Heart left ventricle (tissue), 16 donors: ENCODE measurements at regions not wholly inside any gene's neighbourhood (a gene's known extent, or its start where the extent isn't known, plus 50 kb on each side); places are given as distances from the start of the nearest gene placed in this dataset.

Experiments used
- ATAC-seq, 4 donors: fragments of 200-7000 bp; cut with Tn5 transposase; one replicate each; pipeline ENCODE4 v1.9.1; 2020 to 2022; ENCODE audit warnings: moderate library complexity in 4 of 4, mild to moderate bottlenecking in 3 of 4, moderate number of reproducible peaks in 1 of 4
- DNase-seq, 5 donors: peaks; one replicate each; pipeline ENCODE4 v3.0.0-alpha.2; 2020
- H3K27ac ChIP-seq, 12 donors: fragments of 200-600 bp; sonication (generic) in 4 of 12; one replicate each; pipeline versions ENCODE4 v1.5.0 to v1.8.0; 2016 to 2022; ENCODE audit warnings: mild to moderate bottlenecking in 2 of 12
- H3K27me3 ChIP-seq, 9 donors: fragments of 200-600 bp; sonication (generic) in 2 of 9; one replicate each; pipeline versions ENCODE4 v1.5.1 to v1.8.0; 2016 to 2022; ENCODE audit warnings: mild to moderate bottlenecking in 3 of 9
- H3K36me3 ChIP-seq, 9 donors: fragments of 200-600 bp; sonication (generic) in 2 of 9; one replicate each; pipeline versions ENCODE4 v1.5.0 to v1.8.0; 2018 to 2022; ENCODE audit warnings: mild to moderate bottlenecking in 2 of 9
- H3K4me1 ChIP-seq, 12 donors: fragments of 200-600 bp; sonication (generic) in 4 of 12; one replicate each; pipeline versions ENCODE4 v1.5.0 to v1.8.0; 2016 to 2022; ENCODE audit warnings: mild to moderate bottlenecking in 3 of 12
- H3K4me3 ChIP-seq, 12 donors: fragments of 200-600 bp; sonication (generic) in 4 of 12; one replicate each; pipeline versions ENCODE4 v1.5.0 to v1.8.0; 2017 to 2022; ENCODE audit warnings: mild to moderate bottlenecking in 9 of 12, moderate library complexity in 4 of 12
- H3K9me3 ChIP-seq, 12 donors: fragments of 200-600 bp; sonication (generic) in 4 of 12; one replicate each; pipeline versions ENCODE4 v1.5.0 to v1.8.0; 2016 to 2022; ENCODE audit warnings: mild to moderate bottlenecking in 1 of 12
- CTCF ChIP-seq, 12 donors: fragments of 200-600 bp; sonication (generic) in 4 of 12; IDR thresholded peaks; one replicate each; pipeline versions ENCODE4 v1.5.0 to v1.8.0; 2018 to 2022; ENCODE audit warnings: antibody characterized with exemption in 12 of 12, mild to moderate bottlenecking in 5 of 12
- POLR2A ChIP-seq, 2 donors: fragments of 450-650 bp; IDR thresholded peaks; one replicate each; pipeline ENCODE4 v1.6.1; 2017; ENCODE audit warnings: antibody characterized with exemption in 2 of 2, mild to moderate bottlenecking in 2 of 2, moderate library complexity in 2 of 2
- WGBS, 4 donors: extraction: QIAGEN DNeasy Blood & Tissue Kit in 2 of 4; methylation state at CpG; one replicate each; pipeline versions ENCODE4 v1.1.5 to v1.1.7; 2013 to 2018; 5-methylcytosine and 5-hydroxymethylcytosine counted together
- intact Hi-C, 10 donors: fragments of 100-400 bp; cut with DNase I; formaldehyde crosslinking; loops; one replicate each; pipeline versions ENCODE4 v1.11.1 to v1.14.2; 2022
- donor health status: ischemic (EF 13 %, LVEDD 7.1; RV severe dilation, severe dysfunction).
- donor health status: healthy with polysubstance abuse.
- donor health status: DM: no; HTN: yes; CAD: no.
- donor health status: DM: no; HTN: no; CAD: no.
- donor health status: ischemic (EF 25% LVEDD 6.9; RV normal size, moderate dysfunction).
- donor health status: ischemic (EF 25% LVEDD 5.7; RV mildly dilated, moderate dysfunction).
- donor health status: healthy.
- donor health status: DM: yes; HTN: yes; CAD: no.
- donor health status: ischemic (EF 35%, LVEDD 5.7; RV mildly dilated, moderate dysfunction).
- donor health status: nonischemic (EF 11% LVEDD 7.7; RV severe dilation, severe dysfunction).
- donor health status: DM: yes; HTN: yes; CAD: no.
- donor health status: PGD.
- donor health status: ischemic (EF 29% LVEDD 5.4; RV normal size, mild dysfunction).
- donor health status: nonischemic (EF 23%, LVEDD 6.1; RV moderate dilation, normal function).

GRCh38 chr13:78227709-78228108, 309.1 kb upstream of the EDNRB start:
- no peaks in the 10 kb centered on the region for H3K9me3 ChIP-seq
- no peaks in the 10 kb centered on the region for H3K36me3 ChIP-seq
- H3K27ac ChIP-seq, result no peak overlapping the region
- intact Hi-C loops, result no loop called here
- 80 to 84% (median 81%) methylated on average over 3 of the region's 3 CpGs for WGBS, 4 donors
- H3K27me3 ChIP-seq, result no peaks in the 10 kb centered on the region
- H3K4me1 ChIP-seq, result no peaks in the 10 kb centered on the region
- H3K4me3 ChIP-seq, result no peak overlapping the region
- TF ChIP-seq CTCF (IDR thresholded peaks at IDR 0.05), result no peak
- no peak for TF ChIP-seq POLR2A (IDR thresholded peaks at IDR 0.05)
- no peak for ATAC-seq
- DNase-seq, result no peak

- ATAC-seq (no peak), DNase-seq (no peak)
- H3K27ac ChIP-seq, result no peak overlapping the region
- TF ChIP-seq CTCF (IDR thresholded peaks at IDR 0.05) (no peak), POLR2A (IDR thresholded peaks at IDR 0.05) (no peak)
- H3K4me3 ChIP-seq, result no peak overlapping the region
- H3K36me3 ChIP-seq, result no peaks in the 10 kb centered on the region
- H3K4me1 ChIP-seq, result no peaks in the 10 kb centered on the region
- intact Hi-C loops, result no loop called here
- no peaks in the 10 kb centered on the region for H3K9me3 ChIP-seq
- peaks cover 0 to 15% (median 0%) of the 10 kb centered on the region in 9 donors for H3K27me3 ChIP-seq
- WGBS, 4 donors, result 49 to 57% (median 54%) methylated on average over 4 of the region's 4 CpGs
Observed at GRCh38 chr13:78215458-78216108, 297.0 kb upstream of the EDNRB start.

- ATAC-seq, result no peak
- no peak overlapping the region for H3K4me3 ChIP-seq
- H3K36me3 ChIP-seq, result no peaks in the 10 kb centered on the region
- H3K9me3 ChIP-seq, result no peaks in the 10 kb centered on the region
- no peaks in the 10 kb centered on the region for H3K4me1 ChIP-seq
- TF ChIP-seq POLR2A (IDR thresholded peaks at IDR 0.05) (no peak), CTCF (IDR thresholded peaks at IDR 0.05) (no peak)
- no peak for DNase-seq
- H3K27ac ChIP-seq, result no peak overlapping the region
- no peaks in the 10 kb centered on the region for H3K27me3 ChIP-seq
- intact Hi-C loops, result no loop called here
- 67 to 77% (median 74%) methylated on average over 3 of the region's 3 CpGs for WGBS, 4 donors
Observed at GRCh38 chr13:78201411-78201810, 282.8 kb upstream of the EDNRB start.

- intact Hi-C loops, result no loop called here
- Histone ChIP-seq H3K4me3 (no peak overlapping the region), H3K4me1 (no peaks in the 10 kb centered on the region), H3K36me3 (no peaks in the 10 kb centered on the region), H3K9me3 (no peaks in the 10 kb centered on the region), H3K27ac (no peak overlapping the region), H3K27me3 (peaks cover 0 to 3% (median 0%) of the 10 kb centered on the region in 9 donors)
- ATAC-seq, result no peak
- no peak for DNase-seq
- WGBS, 4 donors, result 69 to 77% (median 70%) methylated on average over 3 of the region's 3 CpGs
- no peak for TF ChIP-seq CTCF (IDR thresholded peaks at IDR 0.05)
- TF ChIP-seq POLR2A (IDR thresholded peaks at IDR 0.05), result no peak
Observed at GRCh38 chr13:78198821-78199220, 280.2 kb upstream of the EDNRB start.
